ENCODE measurements at regions not wholly inside any gene's neighbourhood (a gene's known extent, or its start where the extent isn't known, plus 50 kb on each side); places are given as distances from the start of the nearest gene placed in this dataset.

DNA sequence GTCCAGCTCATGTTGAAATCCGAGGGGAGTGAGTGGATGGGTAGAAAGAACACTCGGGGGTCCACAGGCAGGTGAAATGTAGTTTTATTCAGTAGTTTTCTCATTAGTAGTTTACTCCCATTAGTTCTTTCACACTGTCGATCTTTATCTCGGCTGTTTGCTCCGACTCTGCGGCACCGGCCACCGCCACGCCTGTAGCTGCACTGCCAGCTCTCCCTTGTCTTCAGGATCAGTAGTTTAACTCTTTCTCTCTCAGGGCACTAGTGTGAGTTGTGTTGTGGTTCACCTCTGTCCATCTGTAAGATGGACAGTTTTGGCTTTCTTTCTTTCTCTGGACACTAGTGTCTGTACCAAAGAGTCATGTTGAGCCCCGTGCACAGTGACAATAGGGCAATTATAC, 195.7 kb downstream of the LMBRD1 start:
- TF ChIP-seq CTCF (IDR thresholded peaks at IDR 0.05; ENCODE audit: unreplicated experiment) = no peak
- no peak for DNase-seq (ENCODE audit: low spot score)
- Mint-ChIP-seq H3K36me3 (ENCODE audit: low read depth, unreplicated experiment) (no peaks in the 10 kb centered on the region), H3K27me3 (ENCODE audit: unreplicated experiment) (no peaks in the 10 kb centered on the region), H3K4me3 (ENCODE audit: unreplicated experiment) (no peak overlapping the region), H3K27ac (ENCODE audit: unreplicated experiment) (no peak overlapping the region), H3K9me3 (ENCODE audit: unreplicated experiment) (no peaks in the 10 kb centered on the region), H3K4me1 (ENCODE audit: unreplicated experiment) (no peaks in the 10 kb centered on the region)

GRCh38 chr6:69594405-69594804, 202.4 kb downstream of the LMBRD1 start:
- H3K27ac Mint-ChIP-seq (ENCODE audit: unreplicated experiment) = no peak overlapping the region
- no peak for DNase-seq (ENCODE audit: low spot score)
- no peaks in the 10 kb centered on the region for H3K36me3 Mint-ChIP-seq (ENCODE audit: low read depth, unreplicated experiment)
- TF ChIP-seq CTCF (IDR thresholded peaks at IDR 0.05; ENCODE audit: unreplicated experiment) = no peak
- H3K4me3 Mint-ChIP-seq (ENCODE audit: unreplicated experiment) = no peak overlapping the region
- H3K27me3 Mint-ChIP-seq (ENCODE audit: unreplicated experiment) = no peaks in the 10 kb centered on the region
- H3K4me1 Mint-ChIP-seq (ENCODE audit: unreplicated experiment) = no peaks in the 10 kb centered on the region
- no peaks in the 10 kb centered on the region for H3K9me3 Mint-ChIP-seq (ENCODE audit: unreplicated experiment)

- no peak overlapping the region for H3K27ac Mint-ChIP-seq (ENCODE audit: unreplicated experiment)
- H3K27me3 Mint-ChIP-seq (ENCODE audit: unreplicated experiment) = no peaks in the 10 kb centered on the region
- no peak overlapping the region for H3K4me3 Mint-ChIP-seq (ENCODE audit: unreplicated experiment)
- no peak for DNase-seq (ENCODE audit: low spot score)
- TF ChIP-seq CTCF (IDR thresholded peaks at IDR 0.05; ENCODE audit: unreplicated experiment) = no peak
- H3K36me3 Mint-ChIP-seq (ENCODE audit: low read depth, unreplicated experiment) = no peaks in the 10 kb centered on the region
- H3K4me1 Mint-ChIP-seq (ENCODE audit: unreplicated experiment) = no peaks in the 10 kb centered on the region
- no peaks in the 10 kb centered on the region for H3K9me3 Mint-ChIP-seq (ENCODE audit: unreplicated experiment)
Measured at GRCh38 chr6:69593706-69594105, 203.1 kb downstream of the LMBRD1 start.

- H3K27ac Mint-ChIP-seq (ENCODE audit: unreplicated experiment) = no peak overlapping the region
- H3K36me3 Mint-ChIP-seq (ENCODE audit: low read depth, unreplicated experiment) = no peaks in the 10 kb centered on the region
- TF ChIP-seq CTCF (IDR thresholded peaks at IDR 0.05; ENCODE audit: unreplicated experiment) = no peak
- H3K9me3 Mint-ChIP-seq (ENCODE audit: unreplicated experiment) = no peaks in the 10 kb centered on the region
- H3K4me3 Mint-ChIP-seq (ENCODE audit: unreplicated experiment) = no peak overlapping the region
- no peaks in the 10 kb centered on the region for H3K27me3 Mint-ChIP-seq (ENCODE audit: unreplicated experiment)
- DNase-seq (ENCODE audit: low spot score) = no peak
- H3K4me1 Mint-ChIP-seq (ENCODE audit: unreplicated experiment) = no peaks in the 10 kb centered on the region
Measured at GRCh38 chr6:69589626-69590025, 207.2 kb downstream of the LMBRD1 start.

- TF ChIP-seq CTCF (IDR thresholded peaks at IDR 0.05; ENCODE audit: unreplicated experiment) = no peak
- no peak overlapping the region for H3K4me3 Mint-ChIP-seq (ENCODE audit: unreplicated experiment)
- no peaks in the 10 kb centered on the region for H3K4me1 Mint-ChIP-seq (ENCODE audit: unreplicated experiment)
- no peaks in the 10 kb centered on the region for H3K27me3 Mint-ChIP-seq (ENCODE audit: unreplicated experiment)
- H3K27ac Mint-ChIP-seq (ENCODE audit: unreplicated experiment) = no peak overlapping the region
- DNase-seq (ENCODE audit: low spot score) = no peak
- no peaks in the 10 kb centered on the region for H3K9me3 Mint-ChIP-seq (ENCODE audit: unreplicated experiment)
- no peaks in the 10 kb centered on the region for H3K36me3 Mint-ChIP-seq (ENCODE audit: low read depth, unreplicated experiment)
Measured at GRCh38 chr6:69584913-69585729, 211.7 kb downstream of the LMBRD1 start.

Measured in endothelial cell (in vitro differentiated cells).